Erythroblast (primary cell): ENCODE measurements at regions not wholly inside any gene's neighbourhood (a gene's known extent, or its start where the extent isn't known, plus 50 kb on each side); places are given as distances from the start of the nearest gene placed in this dataset.
"Not testable (repeated sequence)": the region's sequence is repeated elsewhere in the genome, so short reads cannot be mapped to it uniquely, and the experiment has no call there.

Source experiments
- DNase-seq, 2 experiments: peaks; one replicate each; lab custom pipeline; 2025; lab: John Stamatoyannopoulos, UW
- GATA1 ChIP-seq: IDR thresholded peaks from 2 replicates; pipeline ENCODE4 v1.6.1; 2011; ENCODE audit warnings: low read depth, mild to moderate bottlenecking, control low read depth, low read length, moderate library complexity
- POLR2A ChIP-seq: IDR thresholded peaks from 2 replicates; pipeline ENCODE4 v1.6.1; 2011; ENCODE audit warnings: mild to moderate bottlenecking, low read length

DNA sequence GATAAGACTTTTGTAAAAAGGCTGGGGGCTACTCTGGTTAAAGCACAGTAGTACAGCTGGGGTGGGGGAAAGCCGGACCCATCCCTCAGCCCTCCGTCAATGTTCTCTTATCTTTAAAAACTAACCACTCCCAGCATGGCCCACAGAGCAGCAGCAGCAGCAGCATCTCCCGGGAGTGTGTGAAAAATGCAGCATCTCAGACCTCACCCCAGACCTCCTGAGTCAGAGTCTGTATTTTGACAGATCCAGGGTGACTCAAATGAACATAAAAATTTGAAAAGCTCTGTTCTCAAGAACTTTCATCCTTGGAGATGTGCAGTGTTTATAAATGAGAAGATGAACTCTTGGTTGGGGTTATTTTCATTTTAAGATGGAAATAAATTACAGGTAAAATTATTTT, 277.7 kb upstream of the ECI2 start:
- TF ChIP-seq POLR2A (no peak), GATA1 (no peak)
- DNase-seq: no peak

DNA sequence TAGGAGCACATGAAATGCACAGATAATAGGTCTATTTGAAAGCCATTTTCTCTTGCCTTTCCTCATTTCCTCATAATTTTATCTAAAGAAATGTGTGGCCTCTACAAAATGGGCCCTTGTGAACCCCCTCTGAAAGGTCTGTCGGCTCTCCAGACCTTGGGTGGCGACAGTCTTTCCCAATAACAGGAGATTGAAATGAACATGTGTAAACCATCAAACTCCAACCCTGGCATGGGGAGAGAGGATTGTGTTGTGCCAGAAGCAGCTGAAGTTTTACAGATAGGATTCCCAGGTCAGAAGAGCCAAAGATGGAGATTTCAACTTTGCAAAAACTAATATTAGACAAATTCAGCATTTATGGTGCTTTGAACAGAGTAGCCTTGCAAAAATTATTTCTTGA, 277.1 kb upstream of the ECI2 start:
- TF ChIP-seq GATA1 (no peak), POLR2A (no peak)
- DNase-seq: no peak

DNA sequence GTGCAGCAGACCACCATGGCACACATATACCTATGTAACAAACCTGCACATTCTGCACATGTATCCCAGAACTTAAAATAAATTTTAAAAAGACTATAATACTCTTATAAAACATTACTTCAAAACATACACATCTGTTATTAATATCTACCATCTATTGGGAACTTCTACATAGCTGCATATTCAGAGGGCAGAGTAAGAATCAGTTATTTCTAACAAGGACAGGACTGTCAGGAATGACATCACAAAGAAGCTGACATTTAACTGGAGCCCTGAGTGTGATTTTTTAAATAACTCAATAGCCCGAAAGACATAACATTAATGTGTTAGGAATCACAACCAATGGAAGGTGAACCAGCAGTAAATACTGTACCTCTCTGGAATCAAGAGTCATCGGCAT, 276.7 kb upstream of the ECI2 start:
- no peak for DNase-seq
- no peak for TF ChIP-seq GATA1
- TF ChIP-seq POLR2A: no peak

DNA sequence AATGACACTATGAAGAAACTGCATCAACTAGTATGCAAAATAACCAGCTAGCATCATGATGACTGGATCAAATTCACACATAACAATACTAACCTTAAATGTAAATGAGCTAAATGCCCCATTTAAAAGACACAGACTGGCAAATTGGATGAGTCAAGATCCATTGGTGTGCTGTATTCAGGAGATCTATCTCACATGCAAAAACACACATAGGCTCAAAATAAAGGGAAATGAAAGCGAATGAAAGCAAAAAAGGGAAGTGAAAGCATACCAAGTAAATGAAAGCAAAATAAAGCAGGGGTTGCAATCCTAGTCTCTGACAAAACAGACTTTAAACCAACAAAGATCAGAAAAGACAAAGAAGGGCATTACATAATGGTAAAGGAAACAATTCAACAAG, 272.3 kb upstream of the ECI2 start:
- DNase-seq: not testable (repeated sequence)

DNA sequence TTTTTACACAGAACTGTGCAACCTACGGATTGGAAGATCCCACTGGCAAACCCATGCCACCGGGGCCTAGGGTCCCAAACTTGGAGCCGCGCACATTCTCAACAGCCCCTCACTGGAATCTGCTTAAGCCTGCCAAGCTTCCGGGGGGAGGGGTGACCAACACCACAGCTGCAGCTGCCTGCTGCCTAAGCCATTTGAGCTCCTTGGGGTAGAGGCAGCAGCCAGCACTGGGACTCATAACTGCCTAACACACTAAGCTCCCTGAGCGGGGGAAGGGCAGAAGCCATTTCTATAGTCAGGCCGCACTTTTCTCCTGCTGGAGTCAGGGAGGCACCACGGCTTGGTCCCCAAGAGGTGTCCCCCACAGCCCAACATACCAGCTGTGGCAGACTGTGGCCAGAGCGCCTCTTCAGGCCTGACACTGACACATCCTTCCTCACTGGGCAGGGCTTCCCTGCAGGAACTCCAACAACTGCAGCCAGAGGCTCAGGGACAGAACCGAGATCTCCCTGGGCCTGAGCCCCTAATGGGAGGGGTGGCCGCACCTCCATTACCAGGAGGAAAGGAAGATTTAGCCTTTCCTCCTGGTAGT, 270.3 kb upstream of the ECI2 start:
- no peak for DNase-seq
- TF ChIP-seq POLR2A: no peak

DNA sequence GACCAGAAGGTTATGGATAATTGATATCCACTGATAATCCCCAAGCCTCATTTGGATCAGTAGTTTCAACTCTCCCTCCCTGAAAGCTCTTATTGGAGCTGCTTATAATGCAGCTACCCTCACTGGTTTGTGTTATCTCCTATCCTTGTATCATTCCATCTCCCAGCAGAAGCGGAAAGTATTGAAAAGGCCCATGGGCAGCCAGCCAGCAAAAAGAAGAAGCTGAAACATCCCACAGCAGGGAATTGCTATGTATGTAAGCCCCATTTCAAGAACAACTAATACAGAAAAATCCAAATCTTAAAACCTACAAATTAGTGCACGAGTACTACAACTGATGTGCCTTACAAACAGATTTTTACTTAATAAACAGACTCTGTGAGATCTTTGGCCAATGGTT, 269.0 kb upstream of the ECI2 start:
- DNase-seq: no peak
- no peak for TF ChIP-seq POLR2A
- no peak for TF ChIP-seq GATA1

DNA sequence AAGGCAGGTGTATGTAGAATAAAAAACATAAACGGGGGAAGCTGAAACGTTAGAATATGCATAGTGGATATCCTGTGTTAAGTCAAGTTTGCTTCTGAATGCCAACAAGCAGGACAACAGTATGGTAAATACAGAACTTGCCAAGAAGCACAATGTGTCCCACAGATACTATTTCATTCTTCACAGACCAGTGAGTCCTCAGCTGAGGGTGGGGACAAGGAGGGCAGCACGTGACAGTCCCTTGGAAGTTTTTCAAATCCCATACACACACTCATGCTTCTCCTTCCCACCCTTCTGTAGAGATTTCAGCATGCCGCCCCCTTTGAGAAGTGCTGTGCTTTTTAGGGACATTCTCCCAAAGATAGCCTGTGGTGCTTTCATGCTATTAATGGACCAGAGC, 268.5 kb upstream of the ECI2 start:
- TF ChIP-seq POLR2A (no peak), GATA1 (no peak)
- DNase-seq: no peak

DNA sequence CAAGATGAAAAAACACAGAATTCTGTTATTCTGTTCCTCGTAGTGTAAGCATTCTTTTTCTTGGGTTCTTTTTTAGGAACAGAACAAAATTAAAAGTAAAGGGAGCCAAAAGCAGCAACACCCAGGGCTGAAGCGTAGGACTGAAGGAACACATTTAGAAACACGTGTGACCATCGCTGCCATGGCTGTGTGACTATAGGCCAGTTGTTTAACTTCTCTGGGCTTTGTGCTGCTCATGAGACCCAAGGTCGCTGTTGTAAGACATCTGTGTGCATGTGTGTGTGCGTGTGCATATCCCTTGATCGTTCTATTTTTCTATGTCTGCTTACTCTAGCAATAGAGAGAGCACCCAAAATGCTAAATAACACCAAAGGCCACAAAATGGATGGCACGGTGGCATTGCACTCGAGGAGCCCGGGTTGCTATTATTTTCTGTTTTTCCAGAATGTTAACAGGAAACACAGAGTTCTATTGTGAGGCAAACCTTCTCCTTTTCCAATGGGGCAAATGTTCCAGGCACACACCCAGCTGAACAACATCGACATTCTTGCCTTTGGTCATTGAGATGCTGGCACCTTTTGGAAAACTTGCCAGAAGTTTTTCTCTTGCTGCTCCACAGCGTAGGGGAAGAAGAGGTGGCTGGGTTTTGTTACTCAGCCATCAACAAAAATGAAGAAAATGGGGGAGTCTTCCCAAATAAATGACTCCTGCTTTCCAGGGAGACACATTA, 267.8 kb upstream of the ECI2 start:
- TF ChIP-seq POLR2A (no peak), GATA1 (no peak)
- no peak for DNase-seq

DNA sequence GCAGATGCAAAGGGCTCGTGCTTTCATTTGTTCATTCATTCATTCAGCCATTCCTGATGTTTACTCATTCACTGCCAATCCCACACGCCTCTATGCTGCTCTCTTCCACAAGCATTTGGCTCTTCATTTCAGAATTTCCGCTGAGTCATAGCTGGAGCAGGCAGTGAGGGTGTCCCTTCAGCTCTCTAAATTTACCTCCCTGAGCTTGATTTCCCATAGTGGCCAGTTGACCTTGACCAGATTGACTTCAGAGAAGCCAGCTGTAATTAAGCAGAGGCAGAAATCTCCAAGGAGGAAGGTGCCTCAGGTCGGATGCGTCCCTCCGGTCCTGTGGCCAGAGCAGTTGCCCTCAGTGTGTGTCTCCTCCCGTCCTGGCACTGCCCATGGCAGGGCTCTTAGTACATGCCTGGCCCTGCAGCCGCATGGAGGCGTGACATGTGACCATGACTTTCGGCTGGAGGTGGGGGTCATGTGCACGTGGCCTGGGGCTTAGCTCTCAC, 267.2 kb upstream of the ECI2 start:
- TF ChIP-seq POLR2A: no peak
- no peak for TF ChIP-seq GATA1
- DNase-seq: peak; percentile 15 to 34

DNA sequence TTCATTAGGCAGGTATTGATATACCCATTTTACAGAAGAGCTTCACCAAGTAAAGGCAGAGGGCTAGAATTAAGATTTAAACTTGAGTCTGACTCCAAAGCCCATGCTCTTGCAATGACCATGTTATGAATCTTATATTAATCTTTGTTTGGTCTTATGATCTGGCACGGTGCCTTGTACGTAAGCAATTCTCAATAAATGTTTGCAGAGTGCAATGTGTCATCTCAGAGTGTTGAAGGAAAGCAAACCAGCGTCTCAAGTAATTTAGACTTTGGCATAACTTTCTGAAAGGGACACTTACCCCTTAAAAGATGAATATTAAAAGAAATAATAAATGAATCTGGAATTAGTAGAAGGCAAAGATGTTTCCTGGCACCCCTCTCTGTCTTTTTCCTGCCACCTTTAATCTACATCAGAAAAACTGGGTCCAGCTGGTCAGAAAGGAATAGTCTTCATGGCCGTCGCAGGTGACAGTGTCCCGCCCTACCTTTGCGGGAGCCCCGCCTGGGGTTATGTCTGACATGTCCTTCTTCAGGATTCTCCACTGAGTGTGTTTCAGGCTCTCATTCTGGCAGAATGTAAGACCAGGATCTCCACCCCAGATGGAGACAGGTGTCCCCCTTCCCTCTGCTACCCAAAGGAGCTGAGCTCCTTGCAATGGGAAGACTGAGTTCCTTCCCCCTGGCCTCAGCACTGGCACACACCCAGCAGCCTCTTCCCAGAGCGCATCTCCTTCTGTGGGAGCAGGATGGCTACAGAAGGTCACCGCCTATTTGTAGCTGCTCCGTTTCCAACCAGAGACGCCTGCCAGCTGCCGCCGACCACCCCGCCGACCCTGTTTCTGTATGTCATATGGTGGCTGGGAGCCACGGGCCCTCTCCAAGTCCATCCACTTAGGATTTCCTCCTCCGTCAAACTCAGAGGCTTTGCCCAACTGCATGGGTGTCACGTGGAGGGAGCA, 266.3 kb upstream of the ECI2 start:
- no peak for TF ChIP-seq GATA1
- no peak for TF ChIP-seq POLR2A
- DNase-seq: no peak

DNA sequence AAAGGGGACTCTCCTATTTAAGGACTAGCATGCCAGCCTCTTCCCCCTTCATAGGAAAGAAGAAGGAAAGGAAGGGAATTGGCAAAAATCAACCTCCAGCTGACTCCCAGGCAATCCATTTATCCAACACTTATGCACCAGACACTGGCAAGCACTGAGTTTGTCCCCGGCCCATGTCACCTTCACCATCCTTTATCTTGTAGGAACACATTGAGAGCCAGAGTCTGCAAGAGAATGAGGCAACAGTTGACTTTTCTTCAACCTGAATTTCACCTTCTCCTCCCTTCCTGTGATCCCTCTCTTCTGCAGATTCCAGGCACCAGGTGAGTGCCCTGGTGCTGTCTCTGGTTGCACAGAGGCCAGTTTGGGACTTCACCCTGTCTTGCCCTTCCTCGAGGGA, 264.3 kb upstream of the ECI2 start:
- no peak for DNase-seq
- no peak for TF ChIP-seq POLR2A
- no peak for TF ChIP-seq GATA1

DNA sequence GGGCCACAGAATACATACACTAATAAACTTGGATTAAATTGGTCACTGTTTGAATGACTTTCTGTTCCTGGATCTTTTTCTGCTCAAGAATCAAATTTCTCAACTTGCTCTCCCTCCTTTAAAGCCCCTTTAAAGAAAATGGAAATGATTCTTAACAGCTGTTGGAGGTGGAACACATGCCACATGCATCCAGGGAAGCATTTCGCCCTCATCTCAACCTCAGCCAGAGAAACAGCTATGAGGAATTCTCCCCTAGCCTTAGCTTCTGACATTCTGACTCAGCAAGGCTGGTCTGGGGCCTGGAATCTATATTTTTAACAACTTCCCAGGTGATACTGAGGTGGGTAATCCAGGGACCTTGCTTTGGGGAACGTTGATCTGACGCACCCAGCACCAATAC, 263.4 kb upstream of the ECI2 start:
- TF ChIP-seq POLR2A: no peak
- TF ChIP-seq GATA1: no peak
- DNase-seq: no peak

DNA sequence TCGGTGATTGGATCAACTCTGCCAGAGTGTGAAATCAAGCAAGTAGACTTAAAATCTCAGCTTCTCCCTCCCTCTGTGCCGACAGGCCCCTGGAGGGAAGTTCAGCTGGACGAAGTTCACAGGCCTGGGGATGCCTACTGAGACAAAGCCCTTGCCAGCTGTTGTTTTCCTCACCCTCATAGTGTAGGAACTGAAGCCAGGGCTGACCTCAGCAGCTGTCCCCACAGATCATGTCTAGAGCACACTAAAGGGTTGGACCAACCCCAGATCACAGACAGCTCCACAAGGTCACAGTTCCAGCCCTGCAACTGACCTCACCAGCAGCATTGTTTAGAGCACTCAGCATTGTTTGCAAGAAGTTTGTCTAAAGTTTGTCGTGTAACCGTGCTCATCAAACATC, 261.9 kb upstream of the ECI2 start:
- TF ChIP-seq POLR2A (no peak), GATA1 (no peak)
- DNase-seq: no peak

DNA sequence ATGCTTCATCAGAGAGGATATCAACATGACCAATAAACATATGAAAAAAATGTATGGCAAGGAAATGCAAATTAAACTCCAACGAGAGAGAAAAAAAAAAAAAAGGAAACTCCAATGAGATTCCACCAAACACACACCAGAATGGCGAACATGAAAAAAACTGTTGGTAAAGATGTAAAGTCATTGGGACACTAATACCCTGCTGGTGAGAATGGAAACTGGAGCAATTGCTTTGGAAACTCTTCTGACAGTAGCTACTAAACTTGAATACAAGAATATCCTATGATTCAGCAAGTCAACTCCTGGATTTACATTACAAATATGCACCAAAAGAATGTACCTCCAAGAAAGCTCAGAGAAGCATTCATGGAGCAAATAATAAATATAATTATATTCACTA, 260.7 kb upstream of the ECI2 start:
- TF ChIP-seq GATA1: no peak
- no peak for DNase-seq

DNA sequence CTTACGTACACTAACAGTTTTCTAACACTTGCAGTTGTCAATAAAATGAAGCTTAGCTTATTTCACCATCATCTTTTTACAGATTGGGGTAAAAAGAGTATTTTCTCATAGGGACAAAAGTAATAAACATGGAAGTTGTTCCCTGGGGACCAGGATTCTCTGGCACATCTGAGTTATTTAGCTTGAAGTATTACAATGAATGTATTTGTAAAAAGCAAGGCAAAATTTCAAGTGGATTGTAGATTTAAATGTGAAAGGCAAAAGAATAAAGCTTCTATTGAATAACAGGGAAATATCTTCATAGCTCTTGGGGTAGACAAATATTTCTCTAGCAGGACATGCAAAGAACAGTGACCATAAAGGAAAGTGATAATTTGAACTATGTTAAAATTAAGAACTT, 260.0 kb upstream of the ECI2 start:
- DNase-seq: no peak
- TF ChIP-seq GATA1 (no peak), POLR2A (no peak)
